HUES6 (cell line): ENCODE measurements at regions not wholly inside any gene's neighbourhood (a gene's known extent, or its start where the extent isn't known, plus 50 kb on each side); places are given as distances from the start of the nearest gene placed in this dataset.

ENCODE experiments used
- H3K27ac ChIP-seq: 2 replicates; pipeline ENCODE4 v1.7.0; 2013; ENCODE audit warnings: low read depth, mild to moderate bottlenecking, low read length, inconsistent platforms
- H3K27me3 ChIP-seq: 2 replicates; pipeline ENCODE4 v1.6.1; 2013; ENCODE audit warnings: low read length; ENCODE audit not compliant: control insufficient read depth, insufficient read depth
- H3K36me3 ChIP-seq: 2 replicates; pipeline ENCODE4 v1.6.1; 2013; ENCODE audit warnings: low read length; ENCODE audit not compliant: control insufficient read depth, insufficient read depth
- H3K4me1 ChIP-seq: 2 replicates; pipeline ENCODE4 v1.6.1; 2013; ENCODE audit warnings: low read length; ENCODE audit not compliant: control insufficient read depth, insufficient read depth
- H3K4me3 ChIP-seq: 2 replicates; pipeline ENCODE4 v1.5.1; 2013; ENCODE audit warnings: low read depth, low read length
- H3K9ac ChIP-seq: one replicate; pipeline ENCODE4 v1.6.1; 2013; ENCODE audit warnings: mild to moderate bottlenecking, low read length
- H3K9me3 ChIP-seq: 2 replicates; pipeline ENCODE4 v1.6.1; 2013; ENCODE audit warnings: low read depth, low read length; ENCODE audit not compliant: control insufficient read depth, insufficient read depth

DNA sequence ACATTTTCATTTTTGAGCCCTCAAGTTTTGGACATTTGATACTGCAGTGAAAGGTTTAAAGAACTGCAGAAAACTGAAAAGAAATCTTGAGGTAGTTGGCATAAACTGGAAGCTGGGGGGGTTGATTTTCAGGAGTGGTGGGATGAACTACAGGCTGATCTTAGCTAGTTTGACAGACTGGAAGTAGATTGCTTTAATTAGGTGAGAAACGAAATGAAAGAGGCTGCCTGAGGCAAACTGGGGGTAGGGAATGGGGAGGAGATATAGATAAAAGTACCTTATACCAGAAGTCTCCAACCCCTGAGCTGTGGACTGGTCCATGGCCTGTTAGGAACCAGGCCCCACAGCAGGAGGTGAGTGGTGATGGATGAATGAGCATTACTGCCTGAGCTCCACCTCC is 101.4 kb upstream of the SPEF2 start:
- Histone ChIP-seq H3K9ac (no peak overlapping the region), H3K36me3 (no peaks in the 10 kb centered on the region), H3K27ac (no peak overlapping the region), H3K27me3 (no peaks in the 10 kb centered on the region), H3K4me3 (no peak overlapping the region), H3K9me3 (no peaks in the 10 kb centered on the region), H3K4me1 (no peaks in the 10 kb centered on the region)

DNA sequence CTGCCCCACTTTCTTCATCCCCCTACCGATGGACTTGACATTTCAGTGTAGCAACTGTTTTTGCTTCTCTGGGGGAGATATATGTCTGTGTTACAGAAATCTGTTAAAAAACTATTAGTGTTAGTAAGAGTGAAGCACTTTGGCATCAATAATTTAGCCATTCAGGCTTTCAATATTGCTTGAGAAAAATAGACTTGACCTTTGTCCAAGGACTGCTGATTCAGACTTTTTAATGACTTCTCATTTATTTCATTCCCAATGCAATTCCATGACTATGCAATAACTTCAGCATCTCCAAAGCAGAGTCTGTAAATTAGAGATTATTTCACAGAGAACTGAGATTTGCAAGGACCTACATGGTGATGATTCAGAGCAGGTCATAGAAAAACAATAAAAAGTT is 104.1 kb upstream of the SPEF2 start:
- Histone ChIP-seq H3K4me1 (no peaks in the 10 kb centered on the region), H3K9ac (no peak overlapping the region), H3K27me3 (no peaks in the 10 kb centered on the region), H3K4me3 (no peak overlapping the region), H3K27ac (no peak overlapping the region), H3K9me3 (no peaks in the 10 kb centered on the region), H3K36me3 (no peaks in the 10 kb centered on the region)

DNA sequence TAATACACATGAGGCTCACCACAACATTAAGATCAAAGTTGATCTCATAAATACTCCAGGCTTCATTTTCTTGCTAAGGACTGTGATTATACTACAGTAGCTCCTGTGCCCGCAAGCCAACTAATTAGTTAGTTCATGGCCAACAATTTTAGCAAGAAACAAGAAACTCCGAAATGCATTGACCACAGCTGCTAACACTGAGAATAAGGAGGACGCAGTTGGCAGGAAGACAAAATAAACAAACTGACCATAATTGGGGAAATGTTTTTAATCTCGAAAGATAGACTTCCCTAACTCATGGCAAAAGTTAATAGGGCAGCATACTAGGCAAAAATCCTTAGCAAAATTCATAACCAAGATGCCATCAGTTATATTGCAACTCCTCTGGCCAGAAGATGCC is 115.5 kb upstream of the SPEF2 start:
- H3K9ac ChIP-seq: no peak overlapping the region
- no peak overlapping the region for H3K27ac ChIP-seq
- no peaks in the 10 kb centered on the region for H3K36me3 ChIP-seq
- no peaks in the 10 kb centered on the region for H3K4me1 ChIP-seq
- H3K4me3 ChIP-seq: no peak overlapping the region
- H3K9me3 ChIP-seq: peaks cover 7% of the 10 kb centered on the region
- no peaks in the 10 kb centered on the region for H3K27me3 ChIP-seq

DNA sequence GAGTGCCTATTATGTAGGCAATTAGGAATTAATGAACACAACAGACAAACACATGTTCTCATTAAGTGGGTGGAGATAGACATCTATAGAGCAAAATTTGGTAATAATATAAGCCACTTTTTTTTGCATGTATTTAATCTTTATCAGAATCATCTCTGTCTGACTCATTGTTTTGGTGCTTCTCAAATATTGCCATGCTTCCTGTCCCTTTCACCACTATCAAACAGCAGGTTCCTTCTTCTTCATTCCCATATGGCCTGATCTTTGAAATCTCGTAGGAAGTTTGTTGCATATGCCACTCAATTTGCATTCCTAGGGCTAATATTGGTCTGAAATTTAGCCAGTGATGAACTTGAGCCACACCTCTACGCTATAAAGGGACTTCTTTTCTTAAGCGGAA is 128.9 kb upstream of the SPEF2 start:
- no peaks in the 10 kb centered on the region for H3K9me3 ChIP-seq
- H3K27me3 ChIP-seq: no peaks in the 10 kb centered on the region
- no peak overlapping the region for H3K4me3 ChIP-seq
- no peaks in the 10 kb centered on the region for H3K36me3 ChIP-seq
- no peak overlapping the region for H3K27ac ChIP-seq
- H3K4me1 ChIP-seq: peaks cover 7% of the 10 kb centered on the region; the same call in 1 of the 2 replicates
- no peak overlapping the region for H3K9ac ChIP-seq

DNA sequence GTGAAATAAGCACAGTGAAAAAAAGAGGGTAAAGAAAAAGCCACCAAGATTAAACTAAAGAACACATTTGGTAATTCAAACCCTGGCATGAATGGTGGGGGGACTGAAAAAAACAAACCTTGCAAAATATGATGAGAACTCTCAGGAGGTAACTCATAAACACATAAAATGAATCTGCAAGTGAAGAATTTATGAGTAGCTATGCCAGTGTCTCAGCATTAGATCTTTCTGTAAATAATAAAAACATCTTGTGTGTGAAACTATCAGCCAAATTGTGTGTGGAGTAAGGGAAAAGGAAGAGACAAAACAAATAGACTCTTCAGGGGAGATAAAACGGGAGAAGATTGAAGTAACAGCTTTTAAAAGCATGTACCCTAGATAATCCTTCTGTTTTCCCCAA is 129.6 kb upstream of the SPEF2 start:
- no peaks in the 10 kb centered on the region for H3K9me3 ChIP-seq
- H3K27ac ChIP-seq: no peak overlapping the region
- no peak overlapping the region for H3K4me3 ChIP-seq
- peaks cover 7% of the 10 kb centered on the region; the same call in 1 of the 2 replicates for H3K4me1 ChIP-seq
- no peaks in the 10 kb centered on the region for H3K27me3 ChIP-seq
- H3K9ac ChIP-seq: no peak overlapping the region
- H3K36me3 ChIP-seq: no peaks in the 10 kb centered on the region

DNA sequence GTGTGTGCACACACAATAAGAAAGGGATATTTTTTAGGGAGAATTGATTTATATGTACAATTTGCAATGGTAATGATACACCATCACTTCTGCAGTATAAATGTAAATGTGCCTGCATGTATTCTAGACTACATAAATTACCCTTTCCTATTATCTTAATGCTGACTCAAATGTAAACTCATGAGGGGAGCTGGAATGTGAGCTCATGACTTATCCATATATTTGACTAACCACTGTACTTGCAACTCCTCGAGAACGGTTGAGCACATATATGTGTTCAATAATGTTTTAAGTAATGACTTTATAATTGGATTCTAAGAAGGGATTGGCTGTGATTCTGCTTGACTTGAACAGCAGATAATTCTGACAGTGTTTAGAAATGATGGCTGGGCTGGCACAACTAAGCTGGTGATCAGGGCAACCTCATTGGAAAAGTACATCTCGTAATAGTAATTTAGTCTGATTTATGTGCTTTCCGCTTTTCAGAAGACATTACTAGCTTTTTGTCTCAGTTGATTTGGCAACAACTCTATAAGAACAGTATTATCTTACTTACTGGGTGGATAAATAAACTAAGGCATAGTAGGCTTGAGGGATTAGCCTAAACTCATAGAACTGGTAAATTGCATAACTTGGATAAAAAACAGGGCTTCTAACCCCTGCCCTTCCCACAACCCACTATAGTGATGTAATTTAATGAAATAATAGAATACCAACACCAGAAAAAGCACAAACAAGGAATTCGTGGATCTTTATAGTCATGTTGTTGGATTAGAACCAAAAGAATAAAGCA is 130.2 kb upstream of the SPEF2 start:
- no peaks in the 10 kb centered on the region for H3K9me3 ChIP-seq
- no peaks in the 10 kb centered on the region for H3K27me3 ChIP-seq
- H3K4me1 ChIP-seq: peaks cover 10% of the 10 kb centered on the region; the same call in 1 of the 2 replicates
- no peak overlapping the region for H3K4me3 ChIP-seq
- H3K36me3 ChIP-seq: no peaks in the 10 kb centered on the region
- no peak overlapping the region for H3K9ac ChIP-seq
- no peak overlapping the region for H3K27ac ChIP-seq

DNA sequence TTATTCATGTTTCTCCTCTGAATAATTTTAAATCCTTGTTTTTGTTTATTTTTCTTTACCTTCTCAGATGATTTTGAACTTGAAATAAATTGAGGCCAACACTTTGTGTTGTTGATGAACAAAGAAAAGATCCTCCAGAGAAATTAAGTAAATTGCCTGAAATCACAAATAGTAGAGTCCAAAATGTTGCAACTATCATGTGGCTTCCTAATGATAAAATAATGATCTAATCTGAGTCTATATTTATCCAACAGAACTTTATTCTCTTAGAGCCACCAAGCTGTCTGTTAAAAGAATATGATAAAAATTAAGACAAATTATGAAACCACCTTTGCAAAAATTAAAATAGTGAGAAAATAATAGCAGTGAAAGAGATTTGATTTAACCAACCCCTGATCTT is 132.2 kb upstream of the SPEF2 start:
- no peak overlapping the region for H3K4me3 ChIP-seq
- H3K9me3 ChIP-seq: no peaks in the 10 kb centered on the region
- H3K4me1 ChIP-seq: peaks cover 13% of the 10 kb centered on the region; the same call in 1 of the 2 replicates
- no peaks in the 10 kb centered on the region for H3K36me3 ChIP-seq
- H3K9ac ChIP-seq: no peak overlapping the region
- no peaks in the 10 kb centered on the region for H3K27me3 ChIP-seq
- H3K27ac ChIP-seq: no peak overlapping the region

DNA sequence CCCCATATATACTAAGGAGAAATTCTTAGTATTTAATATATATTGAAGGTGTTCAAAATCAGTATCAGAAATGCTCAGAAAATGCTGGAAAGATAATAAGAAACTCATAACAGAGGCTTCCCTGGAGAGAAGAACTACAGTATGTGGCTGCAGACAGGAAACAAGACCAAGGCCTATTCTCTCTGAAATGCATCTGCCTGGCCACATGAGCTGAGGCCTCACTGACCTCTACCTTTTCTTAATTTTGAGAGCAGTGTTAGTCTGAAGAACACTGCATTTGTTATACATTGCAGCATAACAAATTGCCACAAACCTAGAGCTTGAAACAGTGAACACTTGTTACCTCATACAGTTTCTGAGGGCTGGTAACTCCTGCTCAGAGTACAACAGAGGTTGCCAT is 133.4 kb upstream of the SPEF2 start:
- no peak overlapping the region for H3K27ac ChIP-seq
- no peak overlapping the region for H3K9ac ChIP-seq
- H3K36me3 ChIP-seq: no peaks in the 10 kb centered on the region
- H3K9me3 ChIP-seq: no peaks in the 10 kb centered on the region
- no peak overlapping the region for H3K4me3 ChIP-seq
- no peaks in the 10 kb centered on the region for H3K27me3 ChIP-seq
- peaks cover 13% of the 10 kb centered on the region; the same call in 1 of the 2 replicates for H3K4me1 ChIP-seq

DNA sequence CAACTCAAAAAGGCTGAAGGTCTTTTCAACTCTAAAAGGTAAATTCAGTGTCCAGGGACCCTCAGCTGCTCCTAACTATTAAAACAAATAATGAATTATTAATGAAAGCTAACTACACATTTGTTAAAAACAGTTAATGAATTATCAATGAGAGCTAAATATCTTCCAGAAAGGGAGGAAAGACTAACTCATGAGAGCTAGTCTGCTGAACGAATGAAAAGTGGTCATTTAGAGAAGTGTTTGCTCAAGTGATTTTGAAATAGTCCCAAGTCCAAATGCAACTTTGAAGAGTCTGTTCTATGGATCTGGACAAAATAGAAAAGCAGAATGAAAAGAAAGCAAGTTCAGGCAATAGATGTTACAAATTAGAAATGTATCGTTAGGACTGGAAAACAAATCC is 133.9 kb upstream of the SPEF2 start:
- H3K9ac ChIP-seq: no peak overlapping the region
- H3K27ac ChIP-seq: no peak overlapping the region
- H3K4me1 ChIP-seq: peaks cover 13% of the 10 kb centered on the region; the same call in 1 of the 2 replicates
- H3K36me3 ChIP-seq: no peaks in the 10 kb centered on the region
- no peak overlapping the region for H3K4me3 ChIP-seq
- no peaks in the 10 kb centered on the region for H3K9me3 ChIP-seq
- H3K27me3 ChIP-seq: no peaks in the 10 kb centered on the region

DNA sequence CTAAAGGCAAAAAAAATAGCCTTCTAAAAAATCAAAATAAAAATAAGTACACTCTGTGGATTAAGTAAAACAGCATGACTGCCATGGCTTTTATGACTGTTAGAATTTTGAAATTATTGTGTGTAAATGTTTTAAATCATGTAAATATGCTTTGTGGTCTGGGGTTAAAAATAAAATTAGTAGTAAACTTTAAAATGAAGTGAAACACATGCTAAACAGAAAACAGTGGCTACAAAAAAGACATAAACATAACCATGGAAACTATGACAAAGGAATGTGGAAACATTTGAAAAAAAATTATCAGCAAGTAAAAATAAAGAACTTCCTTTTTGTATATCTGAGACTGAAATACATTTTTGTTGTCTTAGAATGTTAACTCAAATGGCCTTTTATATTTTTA is 134.5 kb upstream of the SPEF2 start:
- H3K4me3 ChIP-seq: no peak overlapping the region
- no peak overlapping the region for H3K9ac ChIP-seq
- no peaks in the 10 kb centered on the region for H3K9me3 ChIP-seq
- H3K27ac ChIP-seq: no peak overlapping the region
- no peaks in the 10 kb centered on the region for H3K36me3 ChIP-seq
- no peaks in the 10 kb centered on the region for H3K27me3 ChIP-seq
- H3K4me1 ChIP-seq: peaks cover 13% of the 10 kb centered on the region; the same call in 1 of the 2 replicates

DNA sequence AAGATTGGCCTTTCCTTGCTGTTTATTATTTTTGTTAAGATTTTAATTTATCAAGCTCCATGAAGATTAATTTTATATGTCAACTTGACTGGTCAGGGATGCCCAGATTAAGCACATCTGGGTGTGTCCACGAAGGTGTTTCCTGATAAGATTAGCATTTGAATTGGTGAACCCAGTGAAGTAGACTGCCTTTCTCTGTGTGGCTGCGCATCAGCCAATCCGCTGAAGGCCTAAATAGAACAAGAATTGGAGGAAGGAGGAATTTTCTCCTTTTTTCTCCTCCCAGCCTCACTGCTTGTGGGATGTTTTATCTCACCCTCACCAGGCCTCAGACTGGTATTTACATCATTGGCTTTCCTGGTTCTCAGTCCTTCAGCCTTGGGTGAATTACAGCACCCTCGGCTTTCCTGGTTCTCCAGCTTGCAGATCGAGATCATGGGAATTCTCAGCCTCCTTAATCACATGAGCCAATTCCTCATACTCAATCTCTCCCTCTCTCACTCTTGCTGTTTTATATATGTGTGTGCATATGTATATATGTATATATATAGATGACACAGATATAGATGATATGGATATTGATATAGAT is 135.4 kb upstream of the SPEF2 start:
- no peak overlapping the region for H3K27ac ChIP-seq
- H3K4me3 ChIP-seq: no peak overlapping the region
- no peaks in the 10 kb centered on the region for H3K9me3 ChIP-seq
- H3K27me3 ChIP-seq: no peaks in the 10 kb centered on the region
- H3K36me3 ChIP-seq: no peaks in the 10 kb centered on the region
- no peak overlapping the region for H3K9ac ChIP-seq
- peaks cover 13% of the 10 kb centered on the region; the same call in 1 of the 2 replicates for H3K4me1 ChIP-seq
